ENCODE measurements at regions not wholly inside any gene's neighbourhood (a gene's known extent, or its start where the extent isn't known, plus 50 kb on each side); places are given as distances from the start of the nearest gene placed in this dataset.

GRCh38 chr13:58566176-58566575 lies 934.6 kb downstream of the PCDH17 start:
- TF ChIP-seq SUZ12 (IDR thresholded peaks at IDR 0.05; ENCODE audit: extremely low read depth, insufficient read depth, insufficient read length), result no peak
- no peak for TF ChIP-seq YY1 (IDR thresholded peaks at IDR 0.05; ENCODE audit: insufficient read depth, insufficient read length)
- no peak for TF ChIP-seq ZNF274 (IDR thresholded peaks at IDR 0.05; ENCODE audit: low read depth, low read length)
- H3K9ac ChIP-seq (ENCODE audit: insufficient read length, low read depth), result no peak overlapping the region
- no peak for DNase-seq (ENCODE audit: low read depth, low spot score)
- H3K36me3 ChIP-seq (ENCODE audit: insufficient read depth, insufficient read length, low read length), result no peaks in the 10 kb centered on the region
- no peaks in the 10 kb centered on the region for H3K4me1 ChIP-seq (ENCODE audit: insufficient read depth, insufficient read length)
- no peaks in the 10 kb centered on the region for H3K27me3 ChIP-seq (ENCODE audit: insufficient read depth, insufficient read length)
- H3K9me3 ChIP-seq (ENCODE audit: insufficient read depth, low read length), result no peaks in the 10 kb centered on the region
- H3K4me3 ChIP-seq (ENCODE audit: insufficient read length, low read depth), result no peak overlapping the region

DNA sequence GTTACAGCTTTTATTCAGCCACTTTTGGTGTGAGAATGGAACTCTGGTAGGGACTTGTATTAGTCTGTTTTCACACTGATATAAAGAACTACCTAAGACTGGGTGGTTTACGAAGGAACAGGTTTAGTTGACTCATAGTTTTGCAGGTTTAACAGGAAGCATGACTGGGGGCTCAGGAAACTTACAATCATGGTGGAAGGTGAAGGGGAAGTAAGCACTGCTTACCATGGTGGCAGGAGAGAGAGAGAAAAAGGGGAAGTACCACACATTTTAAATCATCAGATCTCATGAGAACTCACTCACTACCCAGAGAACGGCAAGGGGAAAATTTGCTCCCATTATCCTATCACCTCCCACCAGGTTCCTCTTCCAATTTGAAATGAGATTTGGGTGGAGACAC lies 942.2 kb downstream of the PCDH17 start:
- H3K27me3 ChIP-seq (ENCODE audit: insufficient read depth, insufficient read length), result no peaks in the 10 kb centered on the region
- DNase-seq (ENCODE audit: low read depth, low spot score), result no peak
- no peaks in the 10 kb centered on the region for H3K4me1 ChIP-seq (ENCODE audit: insufficient read depth, insufficient read length)
- H3K4me3 ChIP-seq (ENCODE audit: insufficient read length, low read depth), result no peak overlapping the region
- no peaks in the 10 kb centered on the region for H3K9me3 ChIP-seq (ENCODE audit: insufficient read depth, low read length)
- no peak overlapping the region for H3K9ac ChIP-seq (ENCODE audit: insufficient read length, low read depth)
- no peaks in the 10 kb centered on the region for H3K36me3 ChIP-seq (ENCODE audit: insufficient read depth, insufficient read length, low read length)
- TF ChIP-seq SUZ12 (IDR thresholded peaks at IDR 0.05; ENCODE audit: extremely low read depth, insufficient read depth, insufficient read length), result no peak
- TF ChIP-seq YY1 (IDR thresholded peaks at IDR 0.05; ENCODE audit: insufficient read depth, insufficient read length), result no peak
- TF ChIP-seq ZNF274 (IDR thresholded peaks at IDR 0.05; ENCODE audit: low read depth, low read length), result no peak

- Histone ChIP-seq H3K9ac (ENCODE audit: insufficient read length, low read depth) (no peak overlapping the region), H3K36me3 (ENCODE audit: insufficient read depth, insufficient read length, low read length) (no peaks in the 10 kb centered on the region), H3K9me3 (ENCODE audit: insufficient read depth, low read length) (no peaks in the 10 kb centered on the region), H3K4me3 (ENCODE audit: insufficient read length, low read depth) (no peak overlapping the region), H3K4me1 (ENCODE audit: insufficient read depth, insufficient read length) (no peaks in the 10 kb centered on the region), H3K27me3 (ENCODE audit: insufficient read depth, insufficient read length) (no peaks in the 10 kb centered on the region)
- DNase-seq (ENCODE audit: low read depth, low spot score), result no peak
- TF ChIP-seq SUZ12 (IDR thresholded peaks at IDR 0.05; ENCODE audit: extremely low read depth, insufficient read depth, insufficient read length), result no peak
- TF ChIP-seq YY1 (IDR thresholded peaks at IDR 0.05; ENCODE audit: insufficient read depth, insufficient read length), result no peak
- no peak for TF ChIP-seq ZNF274 (IDR thresholded peaks at IDR 0.05; ENCODE audit: low read depth, low read length)
These were observed 943.2 kb downstream of the PCDH17 start for GRCh38 chr13:58574791-58575190.

GRCh38 chr13:58579468-58579867 lies 947.9 kb downstream of the PCDH17 start:
- Histone ChIP-seq H3K4me1 (ENCODE audit: insufficient read depth, insufficient read length) (no peaks in the 10 kb centered on the region), H3K36me3 (ENCODE audit: insufficient read depth, insufficient read length, low read length) (no peaks in the 10 kb centered on the region), H3K9ac (ENCODE audit: insufficient read length, low read depth) (no peak overlapping the region), H3K27me3 (ENCODE audit: insufficient read depth, insufficient read length) (no peaks in the 10 kb centered on the region), H3K4me3 (ENCODE audit: insufficient read length, low read depth) (no peak overlapping the region), H3K9me3 (ENCODE audit: insufficient read depth, low read length) (no peaks in the 10 kb centered on the region)
- no peak for DNase-seq (ENCODE audit: low read depth, low spot score)
- no peak for TF ChIP-seq YY1 (IDR thresholded peaks at IDR 0.05; ENCODE audit: insufficient read depth, insufficient read length)
- no peak for TF ChIP-seq ZNF274 (IDR thresholded peaks at IDR 0.05; ENCODE audit: low read depth, low read length)
- TF ChIP-seq SUZ12 (IDR thresholded peaks at IDR 0.05; ENCODE audit: extremely low read depth, insufficient read depth, insufficient read length), result no peak

- no peak overlapping the region for H3K4me3 ChIP-seq (ENCODE audit: insufficient read length, low read depth)
- no peak for TF ChIP-seq SUZ12 (IDR thresholded peaks at IDR 0.05; ENCODE audit: extremely low read depth, insufficient read depth, insufficient read length)
- TF ChIP-seq YY1 (IDR thresholded peaks at IDR 0.05; ENCODE audit: insufficient read depth, insufficient read length), result no peak
- TF ChIP-seq ZNF274 (IDR thresholded peaks at IDR 0.05; ENCODE audit: low read depth, low read length), result no peak
- DNase-seq (ENCODE audit: low read depth, low spot score), result no peak
- H3K27me3 ChIP-seq (ENCODE audit: insufficient read depth, insufficient read length), result no peaks in the 10 kb centered on the region
- no peaks in the 10 kb centered on the region for H3K9me3 ChIP-seq (ENCODE audit: insufficient read depth, low read length)
- no peak overlapping the region for H3K9ac ChIP-seq (ENCODE audit: insufficient read length, low read depth)
- H3K36me3 ChIP-seq (ENCODE audit: insufficient read depth, insufficient read length, low read length), result no peaks in the 10 kb centered on the region
- no peaks in the 10 kb centered on the region for H3K4me1 ChIP-seq (ENCODE audit: insufficient read depth, insufficient read length)
These were observed 952.4 kb downstream of the PCDH17 start for GRCh38 chr13:58583966-58584365.

GRCh38 chr13:58584610-58585009 lies 953.1 kb downstream of the PCDH17 start:
- Histone ChIP-seq H3K9me3 (ENCODE audit: insufficient read depth, low read length) (no peaks in the 10 kb centered on the region), H3K4me1 (ENCODE audit: insufficient read depth, insufficient read length) (no peaks in the 10 kb centered on the region), H3K4me3 (ENCODE audit: insufficient read length, low read depth) (no peak overlapping the region), H3K9ac (ENCODE audit: insufficient read length, low read depth) (no peak overlapping the region), H3K27me3 (ENCODE audit: insufficient read depth, insufficient read length) (no peaks in the 10 kb centered on the region), H3K36me3 (ENCODE audit: insufficient read depth, insufficient read length, low read length) (no peaks in the 10 kb centered on the region)
- TF ChIP-seq ZNF274 (IDR thresholded peaks at IDR 0.05; ENCODE audit: low read depth, low read length) (no peak), YY1 (IDR thresholded peaks at IDR 0.05; ENCODE audit: insufficient read depth, insufficient read length) (no peak), SUZ12 (IDR thresholded peaks at IDR 0.05; ENCODE audit: extremely low read depth, insufficient read depth, insufficient read length) (no peak)
- no peak for DNase-seq (ENCODE audit: low read depth, low spot score)

- no peaks in the 10 kb centered on the region for H3K36me3 ChIP-seq (ENCODE audit: insufficient read depth, insufficient read length, low read length)
- H3K9ac ChIP-seq (ENCODE audit: insufficient read length, low read depth), result no peak overlapping the region
- no peak for TF ChIP-seq YY1 (IDR thresholded peaks at IDR 0.05; ENCODE audit: insufficient read depth, insufficient read length)
- TF ChIP-seq SUZ12 (IDR thresholded peaks at IDR 0.05; ENCODE audit: extremely low read depth, insufficient read depth, insufficient read length), result no peak
- TF ChIP-seq ZNF274 (IDR thresholded peaks at IDR 0.05; ENCODE audit: low read depth, low read length), result no peak
- no peaks in the 10 kb centered on the region for H3K4me1 ChIP-seq (ENCODE audit: insufficient read depth, insufficient read length)
- no peak for DNase-seq (ENCODE audit: low read depth, low spot score)
- no peaks in the 10 kb centered on the region for H3K9me3 ChIP-seq (ENCODE audit: insufficient read depth, low read length)
- no peak overlapping the region for H3K4me3 ChIP-seq (ENCODE audit: insufficient read length, low read depth)
- H3K27me3 ChIP-seq (ENCODE audit: insufficient read depth, insufficient read length), result no peaks in the 10 kb centered on the region
These were observed 955.6 kb downstream of the PCDH17 start for GRCh38 chr13:58587183-58587582.

DNA sequence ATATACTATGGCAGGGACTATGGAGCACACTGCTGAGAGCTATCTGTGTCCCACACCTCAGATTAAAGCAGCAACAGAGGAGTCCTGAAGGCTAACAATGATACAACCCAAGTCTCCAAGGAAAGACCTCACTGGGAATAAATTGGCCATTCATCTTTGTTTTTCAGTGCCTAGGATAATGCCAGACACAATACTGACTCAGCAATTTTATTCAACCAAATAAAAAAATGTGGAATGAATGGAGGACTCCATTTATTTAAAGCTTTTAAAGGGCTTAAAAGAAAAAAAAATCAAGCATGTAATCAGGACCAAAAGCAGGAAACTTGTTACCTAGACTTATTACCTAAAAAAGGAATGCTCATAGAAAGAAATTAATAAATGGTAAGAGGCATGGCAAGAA lies 960.5 kb downstream of the PCDH17 start:
- TF ChIP-seq ZNF274 (IDR thresholded peaks at IDR 0.05; ENCODE audit: low read depth, low read length), result no peak
- TF ChIP-seq SUZ12 (IDR thresholded peaks at IDR 0.05; ENCODE audit: extremely low read depth, insufficient read depth, insufficient read length), result no peak
- TF ChIP-seq YY1 (IDR thresholded peaks at IDR 0.05; ENCODE audit: insufficient read depth, insufficient read length), result no peak
- H3K4me3 ChIP-seq (ENCODE audit: insufficient read length, low read depth), result no peak overlapping the region
- no peaks in the 10 kb centered on the region for H3K9me3 ChIP-seq (ENCODE audit: insufficient read depth, low read length)
- no peaks in the 10 kb centered on the region for H3K4me1 ChIP-seq (ENCODE audit: insufficient read depth, insufficient read length)
- no peak for DNase-seq (ENCODE audit: low read depth, low spot score)
- H3K9ac ChIP-seq (ENCODE audit: insufficient read length, low read depth), result no peak overlapping the region
- H3K36me3 ChIP-seq (ENCODE audit: insufficient read depth, insufficient read length, low read length), result no peaks in the 10 kb centered on the region
- H3K27me3 ChIP-seq (ENCODE audit: insufficient read depth, insufficient read length), result no peaks in the 10 kb centered on the region

All from NT2/D1 (cell line).